Endometrium (tissue), 2 donors: ENCODE measurements at regions not wholly inside any gene's neighbourhood (a gene's known extent, or its start where the extent isn't known, plus 50 kb on each side); places are given as distances from the start of the nearest gene placed in this dataset.
"Not testable (repeated sequence)": the region's sequence is repeated elsewhere in the genome, so short reads cannot be mapped to it uniquely, and the experiment has no call there.

ENCODE experiments used
- FAIRE-seq: peaks from 2 replicates; lab custom pipeline; 2012; peaks lifted over from hg19 to GRCh38; lab: Jason Lieb, UNC
- donor health status: control.
- donor health status: control.

GRCh38 chr1:99062192-99062591 is 57.5 kb upstream of the PLPPR5 start:
- no peak for FAIRE-seq

GRCh38 chr1:99069146-99069545 is 64.5 kb upstream of the PLPPR5 start:
- FAIRE-seq = no peak

GRCh38 chr1:99078529-99078928 is 73.9 kb upstream of the PLPPR5 start:
- FAIRE-seq = not testable (repeated sequence)

GRCh38 chr1:99082366-99082765 is 77.7 kb upstream of the PLPPR5 start:
- FAIRE-seq = no peak

GRCh38 chr1:99083338-99083737 is 78.7 kb upstream of the PLPPR5 start:
- FAIRE-seq = no peak

- FAIRE-seq = no peak
Observed at GRCh38 chr1:99084562-99084961, 79.9 kb upstream of the PLPPR5 start.

- no peak for FAIRE-seq
Observed at GRCh38 chr1:99086057-99086456, 81.4 kb upstream of the PLPPR5 start.

GRCh38 chr1:99098589-99098988 is 93.9 kb upstream of the PLPPR5 start:
- FAIRE-seq = no peak

GRCh38 chr1:99106274-99106673 is 101.6 kb upstream of the PLPPR5 start:
- FAIRE-seq = no peak

- no peak for FAIRE-seq
Observed at GRCh38 chr1:99107680-99108079, 103.0 kb upstream of the PLPPR5 start.

GRCh38 chr1:99110140-99111041 is 105.7 kb upstream of the PLPPR5 start:
- FAIRE-seq = no peak

GRCh38 chr1:99115231-99115630 is 110.6 kb upstream of the PLPPR5 start:
- FAIRE-seq = no peak

- FAIRE-seq = no peak
Observed at GRCh38 chr1:99119188-99119587, 114.5 kb upstream of the PLPPR5 start.

GRCh38 chr1:99122039-99122438 is 117.4 kb upstream of the PLPPR5 start:
- no peak for FAIRE-seq

- no peak for FAIRE-seq
Observed at GRCh38 chr1:99123936-99124335, 119.3 kb upstream of the PLPPR5 start.

- no peak for FAIRE-seq
Observed at GRCh38 chr1:99131546-99131945, 126.9 kb upstream of the PLPPR5 start.

GRCh38 chr1:99133756-99134500 is 129.3 kb upstream of the PLPPR5 start:
- no peak for FAIRE-seq

- no peak for FAIRE-seq
Observed at GRCh38 chr1:99137554-99138206, 126.6 kb upstream of the PLPPR4 start.

- no peak for FAIRE-seq
Observed at GRCh38 chr1:99139876-99140275, 124.4 kb upstream of the PLPPR4 start.

- FAIRE-seq = no peak
Observed at GRCh38 chr1:99146129-99146848, 118.0 kb upstream of the PLPPR4 start.

- no peak for FAIRE-seq
Observed at GRCh38 chr1:99149952-99150351, 114.3 kb upstream of the PLPPR4 start.

GRCh38 chr1:99152132-99152531 is 112.2 kb upstream of the PLPPR4 start:
- FAIRE-seq = no peak
